HUDEP-2 (cell line): ENCODE measurements at regions not wholly inside any gene's neighbourhood (a gene's known extent, or its start where the extent isn't known, plus 50 kb on each side); places are given as distances from the start of the nearest gene placed in this dataset.
"Not testable (repeated sequence)": the region's sequence is repeated elsewhere in the genome, so short reads cannot be mapped to it uniquely, and the experiment has no call there.

Source experiments
- DNase-seq, 76 experiments: peaks; one replicate each; lab custom pipeline; 2025; ENCODE audit not compliant: unreplicated experiment in 76 of 76; lab: John Stamatoyannopoulos, UW

- no peak for DNase-seq
Measured at GRCh38 chr5:9817819-9818218, 187.7 kb upstream of the TAS2R1 start.

GRCh38 chr5:9815051-9815450 is 184.9 kb upstream of the TAS2R1 start:
- no peak for DNase-seq

GRCh38 chr5:9813305-9813704 is 183.2 kb upstream of the TAS2R1 start:
- DNase-seq, result no peak

- DNase-seq, result not testable (repeated sequence)
Measured at GRCh38 chr5:9807366-9807765, 177.2 kb upstream of the TAS2R1 start.

- no peak for DNase-seq
Measured at GRCh38 chr5:9801908-9802307, 171.8 kb upstream of the TAS2R1 start.

GRCh38 chr5:9799606-9800005 is 169.5 kb upstream of the TAS2R1 start:
- DNase-seq, result no peak

- no peak for DNase-seq
Measured at GRCh38 chr5:9790276-9790675, 160.1 kb upstream of the TAS2R1 start.

GRCh38 chr5:9789777-9790176 is 159.6 kb upstream of the TAS2R1 start:
- DNase-seq, result peak in 4 of 76 experiments; percentile 1 to 11 (median 4)

GRCh38 chr5:9787861-9788600 is 157.9 kb upstream of the TAS2R1 start:
- DNase-seq, result no peak

GRCh38 chr5:9786380-9787360 is 156.5 kb upstream of the TAS2R1 start:
- no peak for DNase-seq

GRCh38 chr5:9785751-9786150 is 155.6 kb upstream of the TAS2R1 start:
- DNase-seq, result no peak

- DNase-seq, result no peak
Measured at GRCh38 chr5:9784231-9784630, 154.1 kb upstream of the TAS2R1 start.

GRCh38 chr5:9782826-9783560 is 152.8 kb upstream of the TAS2R1 start:
- DNase-seq, result no peak

GRCh38 chr5:9781890-9782289 is 151.7 kb upstream of the TAS2R1 start:
- DNase-seq, result no peak

GRCh38 chr5:9781275-9781674 is 151.1 kb upstream of the TAS2R1 start:
- no peak for DNase-seq

GRCh38 chr5:9780501-9780900 is 150.3 kb upstream of the TAS2R1 start:
- no peak for DNase-seq

GRCh38 chr5:9776525-9776924 is 146.4 kb upstream of the TAS2R1 start:
- no peak for DNase-seq

GRCh38 chr5:9775339-9775738 is 145.2 kb upstream of the TAS2R1 start:
- DNase-seq, result no peak

- DNase-seq, result no peak
Measured at GRCh38 chr5:9774472-9775079, 144.4 kb upstream of the TAS2R1 start.

GRCh38 chr5:9771079-9771478 is 140.9 kb upstream of the TAS2R1 start:
- DNase-seq, result no peak

GRCh38 chr5:9766581-9766980 is 136.4 kb upstream of the TAS2R1 start:
- DNase-seq, result no peak
